Liver (tissue), 8 donors: ENCODE measurements at regions not wholly inside any gene's neighbourhood (a gene's known extent, or its start where the extent isn't known, plus 50 kb on each side); places are given as distances from the start of the nearest gene placed in this dataset.
A peak's percentile ranks its signal among the peaks of the same experiment; 100 is the strongest.

Source experiments
- DNase-seq: peaks from one replicate; pipeline ENCODE4 v3.0.0-alpha.2; 2017; ENCODE audit warnings: low spot score
- H3K27ac ChIP-seq, 2 donors: one replicate each; pipeline ENCODE4 v1.7.0; 2013; ENCODE audit warnings: inconsistent platforms in 2 of 2, low read length in 2 of 2, control low read depth in 1 of 2, low read depth in 1 of 2, mild to moderate bottlenecking in 1 of 2
- H3K27me3 ChIP-seq, 4 donors: one replicate each; pipeline versions ENCODE4 v1.6.1 to v1.7.0; 2013; ENCODE audit warnings: low read length in 3 of 4, inconsistent platforms in 1 of 4, mild to moderate bottlenecking in 1 of 4, moderate library complexity in 1 of 4; ENCODE audit not compliant: control insufficient read depth in 4 of 4, insufficient read depth in 4 of 4
- H3K36me3 ChIP-seq, 4 donors: one replicate each; pipeline versions ENCODE4 v1.6.1 to v1.7.0; 2013; ENCODE audit warnings: low read length in 3 of 4, mild to moderate bottlenecking in 3 of 4, low read depth in 1 of 4, moderate library complexity in 1 of 4; ENCODE audit not compliant: control insufficient read depth in 4 of 4, insufficient read depth in 3 of 4
- H3K4me1 ChIP-seq, 4 donors: one replicate each; pipeline versions ENCODE4 v1.6.1 to v1.7.0; 2013; ENCODE audit warnings: low read length in 3 of 4, mild to moderate bottlenecking in 3 of 4, moderate library complexity in 1 of 4; ENCODE audit not compliant: control insufficient read depth in 4 of 4, insufficient read depth in 4 of 4
- H3K4me3 ChIP-seq, 3 donors: one replicate each; pipeline versions ENCODE4 v1.6.1 to v1.7.0; 2013; ENCODE audit warnings: low read length in 3 of 3, control low read depth in 1 of 3, low read depth in 1 of 3, mild to moderate bottlenecking in 1 of 3
- H3K9ac ChIP-seq, 2 donors: one replicate each; pipeline ENCODE4 v1.7.0; 2013; ENCODE audit warnings: low read length in 2 of 2, mild to moderate bottlenecking in 2 of 2, moderate library complexity in 2 of 2, control low read depth in 1 of 2, low read depth in 1 of 2
- H3K9me3 ChIP-seq, 4 donors: one replicate each; pipeline versions ENCODE4 v1.6.1 to v1.7.0; 2013; ENCODE audit warnings: low read length in 3 of 4; ENCODE audit not compliant: control insufficient read depth in 4 of 4
- ATF3 ChIP-seq: IDR thresholded peaks from 2 replicates; pipeline ENCODE4 v1.6.1; 2016; ENCODE audit warnings: antibody characterized with exemption
- CTCF ChIP-seq: fragments of 150-350 bp; IDR thresholded peaks from 2 replicates; pipeline ENCODE4 v1.5.1; 2017; ENCODE audit warnings: improper control_type of control experiment, low read depth, low read length; ENCODE audit not compliant: missing input control
- EGR1 ChIP-seq, 2 donors: IDR thresholded peaks; 2 replicates each; pipeline ENCODE4 v1.6.1; 2016 to 2018; ENCODE audit warnings: antibody characterized with exemption in 2 of 2, low read depth in 2 of 2
- FOXA1 ChIP-seq: IDR thresholded peaks from 2 replicates; pipeline ENCODE4 v1.6.1; 2016; ENCODE audit warnings: antibody characterized with exemption
- FOXA2 ChIP-seq: IDR thresholded peaks from 2 replicates; pipeline ENCODE4 v1.6.1; 2016; ENCODE audit warnings: antibody characterized with exemption
- GABPA ChIP-seq, 2 donors: IDR thresholded peaks in 1 of 2; conservative IDR thresholded peaks in 1 of 2; 2 replicates each; pipeline ENCODE4 v1.6.1; 2016; ENCODE audit warnings: antibody characterized with exemption in 2 of 2, mild to moderate bottlenecking in 1 of 2, moderate library complexity in 1 of 2
- HNF4A ChIP-seq, 2 donors: conservative IDR thresholded peaks; 2 replicates each; pipeline ENCODE4 v1.6.1; 2016; ENCODE audit warnings: antibody characterized with exemption in 2 of 2, mild to moderate bottlenecking in 2 of 2
- HNF4G ChIP-seq: IDR thresholded peaks from 2 replicates; pipeline ENCODE4 v1.6.1; 2016; ENCODE audit warnings: antibody characterized with exemption
- JUND ChIP-seq, 2 donors: IDR thresholded peaks; 2 replicates each; pipeline ENCODE4 v1.6.1; 2016; ENCODE audit warnings: antibody characterized with exemption in 2 of 2
- MAX ChIP-seq: IDR thresholded peaks from 2 replicates; pipeline ENCODE4 v1.6.1; 2016; ENCODE audit warnings: antibody characterized with exemption
- NR2F2 ChIP-seq: IDR thresholded peaks from 2 replicates; pipeline ENCODE4 v1.6.1; 2016; ENCODE audit warnings: antibody characterized with exemption
- RAD21 ChIP-seq, 2 donors: IDR thresholded peaks; 2 replicates each; pipeline ENCODE4 v1.6.1; 2016; ENCODE audit warnings: antibody characterized with exemption in 2 of 2, mild to moderate bottlenecking in 2 of 2
- REST ChIP-seq: IDR thresholded peaks from 2 replicates; pipeline ENCODE4 v1.6.1; 2016; ENCODE audit warnings: antibody characterized with exemption, mild to moderate bottlenecking
- RXRA ChIP-seq, 2 donors: IDR thresholded peaks; 2 replicates each; pipeline ENCODE4 v1.6.1; 2017 to 2018; ENCODE audit warnings: antibody characterized with exemption in 2 of 2, mild to moderate bottlenecking in 1 of 2
- SP1 ChIP-seq: IDR thresholded peaks from 2 replicates; pipeline ENCODE4 v1.6.1; 2018; ENCODE audit warnings: antibody characterized with exemption, mild to moderate bottlenecking
- TAF1 ChIP-seq: conservative IDR thresholded peaks from 2 replicates; pipeline ENCODE4 v1.6.1; 2016; ENCODE audit warnings: antibody characterized with exemption, mild to moderate bottlenecking
- YY1 ChIP-seq: IDR thresholded peaks from 2 replicates; pipeline ENCODE4 v1.6.1; 2016; ENCODE audit warnings: antibody characterized with exemption, mild to moderate bottlenecking
- ZBTB33 ChIP-seq: IDR thresholded peaks from 2 replicates; pipeline ENCODE4 v1.6.1; 2016; ENCODE audit warnings: antibody characterized with exemption
- WGBS: extraction: QIAGEN DNeasy Blood & Tissue Kit; methylation state at CpG from one replicate; pipeline ENCODE4 v1.1.7; 2013; 5-methylcytosine and 5-hydroxymethylcytosine counted together
- donor health status: healthy.
- donor health status: healthy.
- donor health status: healthy.
- donor health status: healthy.
- donor health status: healthy.

- no peak overlapping the region for H3K9ac ChIP-seq
- H3K36me3 ChIP-seq, result no peaks in the 10 kb centered on the region
- TF ChIP-seq RAD21 (IDR thresholded peaks at IDR 0.05), result no peak
- TF ChIP-seq ZBTB33, result no peak
- no peak for TF ChIP-seq HNF4A (conservative IDR thresholded peaks at IDR 0.05)
- no peak for TF ChIP-seq FOXA1
- TF ChIP-seq YY1, result no peak
- TF ChIP-seq JUND (IDR thresholded peaks at IDR 0.05), result no peak
- no peak for TF ChIP-seq FOXA2
- no peak for TF ChIP-seq HNF4G
- no peak for TF ChIP-seq ATF3
- TF ChIP-seq SP1, result no peak
- no peak for TF ChIP-seq GABPA (IDR thresholded peaks at IDR 0.05 in 1 of 2, conservative IDR thresholded peaks at IDR 0.05 in 1 of 2)
- TF ChIP-seq MAX, result no peak
- TF ChIP-seq EGR1 (IDR thresholded peaks at IDR 0.05; ENCODE audit: low read depth in 2 of 2), result no peak
- no peak for TF ChIP-seq NR2F2
- DNase-seq, result peak; percentile 66
- H3K4me3 ChIP-seq, result no peak overlapping the region
- peaks cover 0 to 4% (median 1%) of the 10 kb centered on the region in 4 donors for H3K27me3 ChIP-seq
- H3K27ac ChIP-seq, result no peak overlapping the region
- WGBS, result 78% methylated on average over 29 of the region's 29 CpGs
- no peaks in the 10 kb centered on the region for H3K9me3 ChIP-seq
- no peaks in the 10 kb centered on the region for H3K4me1 ChIP-seq
These were observed 58.9 kb upstream of the GATA5 start for GRCh38 chr20:62534526-62535221.

- Histone ChIP-seq H3K36me3 (no peaks in the 10 kb centered on the region), H3K27me3 (peaks cover 0 to 3% (median 1%) of the 10 kb centered on the region in 4 donors), H3K9ac (no peak overlapping the region), H3K27ac (no peak overlapping the region), H3K9me3 (no peaks in the 10 kb centered on the region), H3K4me3 (no peak overlapping the region), H3K4me1 (no peaks in the 10 kb centered on the region)
- 60% methylated on average over 11 of the region's 11 CpGs for WGBS
- TF ChIP-seq EGR1 (IDR thresholded peaks at IDR 0.05; ENCODE audit: low read depth in 2 of 2) (no peak), TAF1 (no peak), GABPA (IDR thresholded peaks at IDR 0.05 in 1 of 2, conservative IDR thresholded peaks at IDR 0.05 in 1 of 2) (no peak), HNF4A (conservative IDR thresholded peaks at IDR 0.05) (no peak), FOXA2 (no peak), NR2F2 (no peak)
- no peak for DNase-seq
These were observed 59.6 kb upstream of the GATA5 start for GRCh38 chr20:62535282-62535811.

GRCh38 chr20:62535964-62536363 lies 60.2 kb upstream of the GATA5 start:
- 78% methylated on average over 12 of the region's 12 CpGs for WGBS
- H3K27ac ChIP-seq, result no peak overlapping the region
- TF ChIP-seq HNF4G, result no peak
- TF ChIP-seq EGR1 (IDR thresholded peaks at IDR 0.05; ENCODE audit: low read depth in 2 of 2), result no peak
- no peak for TF ChIP-seq YY1
- no peak for TF ChIP-seq JUND (IDR thresholded peaks at IDR 0.05)
- no peak for TF ChIP-seq FOXA1
- TF ChIP-seq RAD21 (IDR thresholded peaks at IDR 0.05), result no peak
- no peak for TF ChIP-seq CTCF
- no peak for TF ChIP-seq REST
- TF ChIP-seq HNF4A (conservative IDR thresholded peaks at IDR 0.05), result no peak
- no peak for TF ChIP-seq RXRA (IDR thresholded peaks at IDR 0.05)
- no peak for TF ChIP-seq ATF3
- no peak for TF ChIP-seq TAF1

More at GRCh38 chr20:62535964-62536363, 60.2 kb upstream of the GATA5 start:
- Histone ChIP-seq H3K9ac (no peak overlapping the region), H3K4me1 (no peaks in the 10 kb centered on the region), H3K9me3 (no peaks in the 10 kb centered on the region), H3K36me3 (no peaks in the 10 kb centered on the region), H3K27me3 (peaks cover 0 to 5% (median 0%) of the 10 kb centered on the region in 4 donors), H3K4me3 (no peak overlapping the region)
- no peak for DNase-seq
